Caco-2 (cell line): ENCODE measurements at regions not wholly inside any gene's neighbourhood (a gene's known extent, or its start where the extent isn't known, plus 50 kb on each side); places are given as distances from the start of the nearest gene placed in this dataset.

Experiments
- BruUV-seq: library from RNA; stranded (reverse); fragments of 400-500 nt; replicated peaks from 2 replicates; lab custom pipeline; 2021; lab: Mats Ljungman, UMichigan
- CTCF ChIA-PET: fragments of 300-600 bp; sonication (Branson Sonifier 250); formaldehyde crosslinking; loops from one replicate; lab custom pipeline; 2022; ENCODE audit warnings: antibody characterized with exemption; lab: Charles Lee
- POLR2A ChIA-PET: fragments of 300-600 bp; sonication (Branson Sonifier 250); formaldehyde crosslinking; loops from one replicate; lab custom pipeline; 2022; ENCODE audit warnings: antibody characterized with exemption; lab: Charles Lee
- DNase-seq, 2 experiments: peaks; one replicate each; pipeline versions ENCODE4 v3.0.0 to v3.0.0-alpha.2; 2020 to 2022
- H3K27me3 ChIP-seq: replicated peaks from 2 replicates; pipeline ENCODE4 v1.6.0; 2011; ENCODE audit warnings: low read length; ENCODE audit not compliant: control insufficient read depth, insufficient read depth
- H3K36me3 ChIP-seq: 2 replicates; pipeline ENCODE4 v1.5.1; 2011; ENCODE audit warnings: low read length; ENCODE audit not compliant: control insufficient read depth, insufficient read depth
- H3K4me1 ChIP-seq: fragments of 250-450 bp; sonication (Bioruptor Pico); 2 replicates; pipeline ENCODE4 v1.5.1; 2020; ENCODE audit warnings: mild to moderate bottlenecking
- H3K4me3 ChIP-seq: 2 replicates; pipeline ENCODE4 v1.5.1; 2011; ENCODE audit warnings: low read depth, mild to moderate bottlenecking, control low read depth, low read length
- H3K9me3 ChIP-seq: fragments of 250-450 bp; sonication (Bioruptor Pico); 2 replicates; pipeline ENCODE4 v1.5.1; 2020; ENCODE audit warnings: mild to moderate bottlenecking, moderate library complexity
- H3K27ac Mint-ChIP-seq: one replicate; pipeline ENCODE4 v1.8.0; 2022; ENCODE audit warnings: mixed read lengths; ENCODE audit not compliant: unreplicated experiment
- H3K27me3 Mint-ChIP-seq: one replicate; pipeline ENCODE4 v1.8.0; 2022; ENCODE audit warnings: mixed read lengths; ENCODE audit not compliant: insufficient read depth, unreplicated experiment
- H3K36me3 Mint-ChIP-seq: one replicate; pipeline ENCODE4 v1.8.0; 2022; ENCODE audit warnings: mild to moderate bottlenecking, mixed read lengths; ENCODE audit not compliant: insufficient read depth, unreplicated experiment
- H3K4me1 Mint-ChIP-seq: one replicate; pipeline ENCODE4 v1.8.0; 2022; ENCODE audit warnings: low read depth, mixed read lengths; ENCODE audit not compliant: unreplicated experiment
- H3K4me3 Mint-ChIP-seq: one replicate; pipeline ENCODE4 v1.8.0; 2022; ENCODE audit warnings: mild to moderate bottlenecking, moderate library complexity, mixed read lengths; ENCODE audit not compliant: unreplicated experiment
- H3K9me3 Mint-ChIP-seq: one replicate; pipeline ENCODE4 v1.8.0; 2022; ENCODE audit warnings: mixed read lengths; ENCODE audit not compliant: unreplicated experiment
- CTCF ChIP-seq, 2 experiments: fragments of 200-600 bp in 1 of 2; IDR thresholded peaks; 1 replicate in 1 of 2; 2 replicates in 1 of 2; pipeline versions ENCODE4 v1.5.1 to v1.8.0; 2011 to 2022; ENCODE audit warnings: antibody characterized with exemption in 1 of 2, control low read depth in 1 of 2, inconsistent platforms in 1 of 2, low read depth in 1 of 2, low read length in 1 of 2, mild to moderate bottlenecking in 1 of 2, moderate library complexity in 1 of 2; ENCODE audit not compliant: insufficient read depth in 1 of 2, severe bottlenecking in 1 of 2, unreplicated experiment in 1 of 2
- intact Hi-C: fragments of 100-400 bp; cut with micrococcal nuclease; formaldehyde crosslinking; loops from one replicate; pipeline ENCODE4 v1.10.0; 2022; ENCODE audit not compliant: unreplicated experiment

- H3K4me3 Mint-ChIP-seq = no peak overlapping the region
These were observed 61.2 kb upstream of the VASH1 start for GRCh38 chr14:76699939-76700590.

GRCh38 chr14:76701436-76701835 lies 59.8 kb upstream of the VASH1 start:
- H3K4me1 Mint-ChIP-seq = no peaks in the 10 kb centered on the region
- H3K27me3 Mint-ChIP-seq = peaks cover 21% of the 10 kb centered on the region
- DNase-seq = no peak
- H3K27me3 ChIP-seq = no peaks in the 10 kb centered on the region
- CTCF ChIA-PET = no interaction called here
- BruUV-seq = no TSS peak
- H3K36me3 Mint-ChIP-seq = no peaks in the 10 kb centered on the region
- H3K9me3 ChIP-seq = no peaks in the 10 kb centered on the region
- no peak for TF ChIP-seq CTCF (IDR thresholded peaks at IDR 0.05; ENCODE audit: insufficient read depth in 1 of 2, low read depth in 1 of 2, low read length in 1 of 2, severe bottlenecking in 1 of 2, unreplicated experiment in 1 of 2)
- H3K4me3 Mint-ChIP-seq = no peak overlapping the region
- no peaks in the 10 kb centered on the region for H3K4me1 ChIP-seq
- H3K27ac Mint-ChIP-seq = no peak overlapping the region
- no peaks in the 10 kb centered on the region for H3K9me3 Mint-ChIP-seq
- POLR2A ChIA-PET = no interaction called here
- H3K4me3 ChIP-seq = no peak overlapping the region
- H3K36me3 ChIP-seq = no peaks in the 10 kb centered on the region
- intact Hi-C loops = no loop called here

More at GRCh38 chr14:76699939-76700590, 61.2 kb upstream of the VASH1 start:
- ChIA-PET CTCF (no interaction called here), POLR2A (no interaction called here)
- BruUV-seq = no TSS peak
- intact Hi-C loops = no loop called here
- DNase-seq = no peak
- Histone ChIP-seq H3K9me3 (no peaks in the 10 kb centered on the region), H3K27me3 (no peaks in the 10 kb centered on the region), H3K4me1 (no peaks in the 10 kb centered on the region), H3K36me3 (no peaks in the 10 kb centered on the region), H3K4me3 (no peak overlapping the region)
- Mint-ChIP-seq H3K27me3 (peaks cover 20% of the 10 kb centered on the region), H3K4me1 (no peaks in the 10 kb centered on the region), H3K9me3 (no peaks in the 10 kb centered on the region), H3K27ac (no peak overlapping the region), H3K36me3 (no peaks in the 10 kb centered on the region)
- TF ChIP-seq CTCF (IDR thresholded peaks at IDR 0.05; ENCODE audit: insufficient read depth in 1 of 2, low read depth in 1 of 2, low read length in 1 of 2, severe bottlenecking in 1 of 2, unreplicated experiment in 1 of 2) = no peak

- TF ChIP-seq CTCF (IDR thresholded peaks at IDR 0.05; ENCODE audit: insufficient read depth in 1 of 2, low read depth in 1 of 2, low read length in 1 of 2, severe bottlenecking in 1 of 2, unreplicated experiment in 1 of 2) = no peak
- Histone ChIP-seq H3K36me3 (no peaks in the 10 kb centered on the region), H3K27me3 (no peaks in the 10 kb centered on the region), H3K4me1 (no peaks in the 10 kb centered on the region), H3K9me3 (no peaks in the 10 kb centered on the region), H3K4me3 (no peak overlapping the region)
- ChIA-PET POLR2A (no interaction called here), CTCF (no interaction called here)
- H3K4me3 Mint-ChIP-seq = no peak overlapping the region
- H3K4me1 Mint-ChIP-seq = no peaks in the 10 kb centered on the region
- no peak overlapping the region for H3K27ac Mint-ChIP-seq
- peaks cover 18% of the 10 kb centered on the region for H3K27me3 Mint-ChIP-seq
- H3K9me3 Mint-ChIP-seq = no peaks in the 10 kb centered on the region
- no peaks in the 10 kb centered on the region for H3K36me3 Mint-ChIP-seq
- no TSS peak for BruUV-seq
- DNase-seq = no peak
- intact Hi-C loops = no loop called here
These were observed 59.3 kb upstream of the VASH1 start for GRCh38 chr14:76701981-76702380.
